ENCODE measurements at regions not wholly inside any gene's neighbourhood (a gene's known extent, or its start where the extent isn't known, plus 50 kb on each side); places are given as distances from the start of the nearest gene placed in this dataset.

GRCh38 chr3:127394984-127395662 lies 107.3 kb upstream of the PRR20G start:
- TF ChIP-seq, protein P1, sequence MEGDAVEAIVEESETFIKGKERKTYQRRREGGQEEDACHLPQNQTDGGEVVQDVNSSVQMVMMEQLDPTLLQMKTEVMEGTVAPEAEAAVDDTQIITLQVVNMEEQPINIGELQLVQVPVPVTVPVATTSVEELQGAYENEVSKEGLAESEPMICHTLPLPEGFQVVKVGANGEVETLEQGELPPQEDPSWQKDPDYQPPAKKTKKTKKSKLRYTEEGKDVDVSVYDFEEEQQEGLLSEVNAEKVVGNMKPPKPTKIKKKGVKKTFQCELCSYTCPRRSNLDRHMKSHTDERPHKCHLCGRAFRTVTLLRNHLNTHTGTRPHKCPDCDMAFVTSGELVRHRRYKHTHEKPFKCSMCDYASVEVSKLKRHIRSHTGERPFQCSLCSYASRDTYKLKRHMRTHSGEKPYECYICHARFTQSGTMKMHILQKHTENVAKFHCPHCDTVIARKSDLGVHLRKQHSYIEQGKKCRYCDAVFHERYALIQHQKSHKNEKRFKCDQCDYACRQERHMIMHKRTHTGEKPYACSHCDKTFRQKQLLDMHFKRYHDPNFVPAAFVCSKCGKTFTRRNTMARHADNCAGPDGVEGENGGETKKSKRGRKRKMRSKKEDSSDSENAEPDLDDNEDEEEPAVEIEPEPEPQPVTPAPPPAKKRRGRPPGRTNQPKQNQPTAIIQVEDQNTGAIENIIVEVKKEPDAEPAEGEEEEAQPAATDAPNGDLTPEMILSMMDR (IDR thresholded peaks at IDR 0.05 in 2 of 3, conservative IDR thresholded peaks at IDR 0.05 in 1 of 3; ENCODE audit: borderline replicate concordance in 1 of 3, insufficient read depth in 1 of 3, low read depth in 2 of 3, low read length in 2 of 3) = no peak
- TF ChIP-seq EZH2phosphoT487 (IDR thresholded peaks at IDR 0.05; ENCODE audit: borderline replicate concordance) = no peak
- no peak for TF ChIP-seq JUND (IDR thresholded peaks at IDR 0.05)
- no peak for TF ChIP-seq POLR2AphosphoS5 (IDR thresholded peaks at IDR 0.05; ENCODE audit: low read depth, low read length)
- TF ChIP-seq YY1 (IDR thresholded peaks at IDR 0.05; ENCODE audit: extremely low read depth, insufficient replicate concordance, low read depth, low read length) = no peak

All from HCT116 (cell line).